Suppressor macrophage (primary cell): ENCODE measurements at regions not wholly inside any gene's neighbourhood (a gene's known extent, or its start where the extent isn't known, plus 50 kb on each side); places are given as distances from the start of the nearest gene placed in this dataset.
"Not testable (repeated sequence)": the region's sequence is repeated elsewhere in the genome, so short reads cannot be mapped to it uniquely, and the experiment has no call there.

ENCODE experiments used
- DNase-seq, 4 experiments: peaks; one replicate each; pipeline ENCODE4 v3.0.0-alpha.2; 2020 to 2022

DNA sequence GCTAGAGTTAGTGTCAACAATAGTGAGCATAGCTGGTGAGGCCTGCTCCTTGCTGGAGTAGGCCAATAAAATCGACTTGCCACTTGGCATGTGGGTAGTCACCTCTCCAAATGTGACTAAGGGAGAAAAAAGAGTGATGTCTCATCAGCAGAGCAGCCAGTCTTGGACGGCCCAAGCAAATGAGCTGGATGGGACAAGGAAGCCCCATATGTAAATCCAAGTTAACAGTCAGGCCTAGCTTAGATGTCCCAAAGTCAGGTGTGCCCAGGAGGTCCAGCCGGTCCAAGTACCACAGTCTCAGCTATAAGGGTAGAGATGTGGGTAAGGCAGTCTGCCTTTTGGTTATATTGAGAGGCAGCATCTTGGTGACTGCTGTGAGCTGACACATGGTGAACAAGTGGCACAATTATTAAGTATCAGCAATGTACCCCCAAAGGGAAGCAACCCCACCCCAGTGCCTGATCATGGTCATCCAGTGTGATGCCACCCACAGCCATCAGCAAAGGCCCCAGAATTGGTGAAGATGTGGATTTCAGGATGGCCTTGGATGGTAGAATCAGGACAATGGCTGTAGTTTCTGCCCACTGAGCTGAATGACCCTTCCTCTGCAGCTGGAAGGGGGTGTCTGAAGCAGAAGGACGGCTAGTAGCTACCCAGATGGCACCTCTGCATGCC lies 83.4 kb downstream of the TNFRSF13B start:
- DNase-seq, result no peak

- no peak for DNase-seq
Observed at GRCh38 chr17:16887523-16888095, 84.3 kb downstream of the TNFRSF13B start.

GRCh38 chr17:16886655-16887322 lies 85.1 kb downstream of the TNFRSF13B start:
- DNase-seq, result no peak

GRCh38 chr17:16885204-16885603 lies 86.7 kb downstream of the TNFRSF13B start:
- DNase-seq, result not testable (repeated sequence)

DNA sequence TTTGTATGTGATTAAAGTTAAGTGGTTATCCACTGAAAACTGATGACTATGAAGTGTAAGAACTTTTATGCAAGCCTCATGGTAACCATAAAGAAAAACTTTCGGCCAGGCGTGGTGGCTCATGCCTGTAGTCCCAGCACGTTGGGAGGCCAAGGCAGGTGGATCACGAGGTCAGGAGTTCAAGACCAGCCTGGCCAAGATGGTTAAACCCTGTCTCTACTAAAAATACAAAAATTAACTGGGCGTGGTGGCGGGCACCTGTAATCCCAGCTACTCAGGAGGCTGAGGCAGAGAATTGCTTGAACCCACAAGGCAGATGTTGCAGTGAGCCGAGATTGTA lies 89.0 kb downstream of the TNFRSF13B start:
- DNase-seq, result not testable (repeated sequence)

DNA sequence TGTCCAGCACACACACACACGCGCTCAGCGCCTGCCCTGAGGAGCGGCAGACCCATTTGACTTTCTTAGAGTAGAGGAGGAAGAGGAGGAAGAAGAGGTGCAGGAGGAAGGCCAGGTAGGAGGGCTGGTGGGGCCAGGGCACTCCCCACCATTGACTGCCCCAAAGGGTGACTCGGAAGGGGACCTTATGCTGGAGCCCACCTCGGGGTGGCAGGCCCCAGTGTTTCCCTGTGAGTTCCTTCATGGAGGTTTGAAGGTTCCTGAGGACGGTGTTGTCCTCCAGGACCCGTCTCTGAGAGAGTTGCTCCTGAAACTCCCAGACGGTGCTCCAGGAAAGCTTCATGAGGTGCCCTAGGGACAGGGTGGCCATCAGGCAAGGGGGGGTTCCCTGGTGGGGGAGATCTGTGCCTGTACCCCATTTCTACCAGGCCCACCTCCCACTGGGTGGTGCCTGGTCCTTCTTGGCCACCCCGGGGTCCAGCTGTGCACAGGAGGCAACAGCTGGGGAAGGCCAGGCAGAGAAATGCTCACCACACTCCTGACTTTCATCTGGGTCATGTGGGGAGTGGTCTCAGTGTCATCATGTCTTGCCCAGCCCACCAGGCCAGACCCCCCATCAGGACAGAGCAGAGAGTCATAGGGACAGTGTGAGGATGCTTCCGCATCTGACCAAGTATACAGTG lies 89.5 kb downstream of the TNFRSF13B start:
- DNase-seq, result no peak

- no peak for DNase-seq
Observed at GRCh38 chr17:16881239-16881924, 90.5 kb downstream of the TNFRSF13B start.

DNA sequence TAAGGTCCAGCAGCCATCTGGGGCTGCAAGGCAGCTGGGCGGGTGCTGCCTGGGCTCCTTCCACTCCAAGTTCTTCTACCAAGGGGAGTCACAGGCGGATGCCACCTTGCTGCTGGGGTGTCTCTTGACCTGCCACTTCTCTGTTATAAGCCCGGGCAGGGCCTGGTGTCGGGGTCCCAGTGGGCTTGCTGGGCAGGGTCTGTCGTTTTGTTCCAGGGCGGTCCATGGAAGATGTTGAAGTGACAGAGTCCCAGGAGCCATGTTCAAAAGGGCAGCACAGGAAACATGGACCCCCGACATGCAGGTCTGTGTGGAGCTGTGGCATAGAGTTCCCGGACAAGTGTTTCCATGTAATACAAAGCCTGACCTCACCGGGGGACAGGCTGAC lies 91.1 kb downstream of the TNFRSF13B start:
- DNase-seq, result no peak

DNA sequence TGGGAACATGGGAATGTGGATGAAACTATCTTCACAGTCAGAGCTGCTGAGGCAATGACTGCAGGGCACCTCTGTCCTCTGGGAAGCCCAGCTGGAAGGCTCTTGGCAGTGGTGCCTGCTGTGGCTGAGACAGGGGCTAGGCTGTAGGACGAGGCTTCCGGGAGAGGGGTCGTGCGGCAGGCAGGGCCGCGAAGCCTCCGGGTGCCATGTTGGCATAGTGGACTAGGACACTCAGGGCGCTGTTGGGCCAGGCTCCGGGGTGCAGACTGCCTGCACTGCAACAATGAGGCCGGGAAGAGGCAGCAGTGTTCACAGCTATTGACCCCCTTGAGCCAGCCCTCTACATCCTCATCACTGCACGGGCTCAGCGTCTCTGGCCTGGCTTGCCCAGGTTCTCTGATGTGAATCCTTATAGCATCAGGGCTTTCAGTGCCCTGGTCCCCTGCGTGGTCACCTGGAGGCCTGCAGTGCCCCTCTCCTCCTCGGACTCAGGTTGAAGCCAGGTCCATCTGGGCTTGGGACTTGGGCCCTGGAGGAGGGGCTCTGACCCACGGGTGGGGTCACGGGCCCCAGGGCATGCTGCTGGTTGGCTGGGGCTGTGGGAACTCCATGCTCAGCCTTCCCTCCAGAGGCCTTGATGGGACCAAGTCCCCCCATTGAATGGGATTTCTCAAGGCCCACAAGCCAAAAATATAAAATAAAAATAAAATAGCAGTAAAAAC lies 91.6 kb downstream of the TNFRSF13B start:
- DNase-seq, result no peak

GRCh38 chr17:16879686-16880085 lies 92.2 kb downstream of the TNFRSF13B start:
- no peak for DNase-seq

GRCh38 chr17:16878606-16879005 lies 93.3 kb downstream of the TNFRSF13B start:
- DNase-seq, result no peak

DNA sequence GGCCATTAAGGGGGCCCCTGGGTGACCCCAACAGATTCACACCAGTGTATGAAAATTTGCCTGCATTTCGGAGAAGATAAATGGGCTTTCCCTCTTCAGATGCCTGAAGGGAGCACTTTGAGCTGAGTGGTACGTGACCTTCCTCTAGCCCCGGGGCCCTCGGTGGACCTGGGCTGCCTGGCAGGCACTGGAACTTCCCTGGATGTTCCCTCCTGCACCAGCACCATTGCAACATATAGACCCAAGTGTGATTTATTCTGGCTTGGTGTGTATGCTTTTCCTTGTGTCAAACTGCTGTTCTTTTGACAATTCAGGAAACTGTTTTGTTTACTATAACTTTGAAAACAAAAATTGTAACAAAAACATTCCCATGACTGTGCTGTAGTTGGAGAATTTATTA lies 93.8 kb downstream of the TNFRSF13B start:
- no peak for DNase-seq

- no peak for DNase-seq
Observed at GRCh38 chr17:16877099-16877498, 94.8 kb downstream of the TNFRSF13B start.

GRCh38 chr17:16875662-16876061 lies 96.3 kb downstream of the TNFRSF13B start:
- no peak for DNase-seq

- DNase-seq, result not testable (repeated sequence)
Observed at GRCh38 chr17:16874216-16874615, 97.7 kb downstream of the TNFRSF13B start.

DNA sequence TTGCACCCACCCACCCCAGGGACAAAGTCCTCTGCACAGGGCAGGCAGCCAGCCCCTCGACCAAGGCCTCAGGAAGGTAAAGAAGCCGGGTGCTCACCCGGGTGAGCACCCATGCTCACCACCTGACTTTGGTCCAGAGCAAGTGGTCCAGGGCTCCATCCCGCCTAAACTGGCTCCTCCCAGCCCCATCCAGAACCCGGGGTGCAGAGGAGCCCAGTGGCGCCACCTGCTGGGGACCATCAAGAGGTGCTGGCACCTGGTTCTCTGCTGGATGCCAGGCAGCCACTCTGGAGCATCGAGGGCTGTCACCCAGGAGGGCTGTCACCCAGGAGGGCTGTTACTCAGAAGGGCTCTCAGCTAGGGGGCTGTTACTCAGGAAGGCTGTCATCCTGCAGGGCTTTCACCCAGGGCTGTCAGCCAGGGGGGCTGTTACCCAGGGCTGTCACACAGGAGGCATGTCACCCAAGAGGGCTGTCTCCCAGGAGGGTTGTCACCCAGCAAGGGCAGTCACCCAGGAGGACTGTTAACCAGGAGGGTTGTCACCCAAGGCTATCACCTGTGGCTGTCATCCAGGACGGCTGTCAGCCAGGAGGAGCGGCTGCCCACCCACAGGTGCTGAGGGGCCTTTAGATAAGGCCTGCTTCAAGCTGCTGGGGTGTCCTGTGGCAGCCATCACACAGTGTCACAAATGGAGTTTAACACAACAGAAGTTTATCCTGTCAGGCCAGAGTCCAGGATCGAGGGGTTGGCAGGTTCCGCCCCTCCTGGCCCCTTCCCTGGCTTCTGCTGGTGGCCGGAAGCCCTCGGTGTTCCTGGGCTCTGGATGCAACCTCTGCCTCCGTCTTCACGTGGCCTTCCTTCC lies 98.5 kb downstream of the TNFRSF13B start:
- peak; percentile 47 to 68 (median 56) for DNase-seq

DNA sequence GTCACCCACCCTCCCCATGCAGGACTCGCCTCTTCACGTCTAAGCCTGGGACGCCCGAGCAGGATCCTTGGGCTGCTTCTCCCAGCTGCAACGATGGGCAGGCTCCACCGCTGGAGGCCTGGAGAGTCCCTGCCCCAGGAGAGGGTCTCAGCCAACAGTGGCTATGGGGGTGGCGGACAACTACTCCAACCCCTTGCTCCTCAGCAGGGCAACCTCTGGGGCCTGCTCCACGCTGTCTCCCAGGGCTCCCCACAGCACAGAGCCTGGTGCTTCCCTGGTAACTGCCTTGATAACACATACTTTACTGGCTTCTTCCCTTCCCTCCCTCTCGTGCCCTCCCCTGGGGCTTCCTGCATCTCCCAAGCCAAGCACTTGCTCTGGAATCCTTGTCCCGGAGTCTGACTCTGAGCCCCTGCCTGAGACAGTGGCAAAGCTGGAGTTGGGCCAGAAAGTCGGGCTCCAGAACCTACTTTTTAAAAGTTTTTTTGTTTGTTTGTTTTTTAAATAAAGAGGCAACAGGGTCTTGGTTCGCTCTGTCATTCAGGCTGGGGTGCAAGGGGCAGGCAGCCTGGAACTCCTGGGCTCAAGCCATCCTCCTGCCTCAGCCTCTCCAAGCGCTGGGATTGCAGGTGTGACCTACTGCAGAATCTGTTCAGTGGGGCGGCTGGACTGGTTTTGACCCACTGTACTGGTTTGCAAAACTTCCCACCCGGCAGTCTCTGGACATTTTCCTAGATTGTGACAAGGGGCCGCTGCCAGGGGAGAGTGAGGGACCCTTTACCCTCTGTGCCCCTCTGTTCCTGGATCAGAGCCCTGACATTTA lies 99.4 kb downstream of the TNFRSF13B start:
- DNase-seq, result no peak

DNA sequence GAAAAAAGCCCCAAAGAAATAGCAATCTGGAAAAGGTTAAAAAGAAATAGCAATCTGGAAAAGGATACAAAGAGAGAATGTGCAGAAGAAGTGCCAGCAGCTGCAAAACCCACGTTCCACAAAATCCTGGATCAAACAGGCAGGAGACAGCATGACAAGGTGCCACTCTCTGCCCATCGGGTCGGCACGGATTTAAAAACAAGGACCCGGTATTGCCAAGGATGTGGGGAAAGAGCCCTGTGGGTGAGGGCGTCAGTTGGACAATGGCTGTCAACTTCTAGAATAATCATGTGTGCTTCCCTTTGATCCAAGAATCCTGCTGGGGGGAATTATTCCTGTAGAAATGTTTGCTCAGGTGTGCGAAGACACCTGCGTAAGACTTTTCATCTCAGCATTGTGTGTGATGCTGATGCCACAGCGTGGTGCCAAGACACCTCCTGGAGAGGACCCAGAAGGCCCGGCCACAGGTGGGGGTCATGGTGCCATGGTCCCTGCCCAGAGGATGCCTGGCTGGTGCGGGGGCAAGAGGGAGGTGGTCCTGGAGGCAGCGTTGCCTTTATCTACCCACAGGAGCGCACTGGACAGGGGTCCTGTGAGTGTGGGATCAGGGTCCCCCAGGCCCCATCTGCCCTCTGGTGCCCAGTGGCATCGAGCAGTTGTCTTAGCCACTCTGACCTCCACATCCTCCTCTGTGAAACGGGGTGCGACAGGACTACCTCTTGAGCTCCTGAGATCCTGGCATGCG lies 100.3 kb downstream of the TNFRSF13B start:
- DNase-seq, result not testable (repeated sequence)
